RWPE2 (cell line): ENCODE measurements at regions not wholly inside any gene's neighbourhood (a gene's known extent, or its start where the extent isn't known, plus 50 kb on each side); places are given as distances from the start of the nearest gene placed in this dataset.

Experiments
- ATAC-seq: fragments of 200-7000 bp; cut with Tn5 transposase; 3 replicates; pipeline ENCODE4 v1.9.1; 2021; ENCODE audit warnings: low read depth
- DNase-seq: peaks from one replicate; pipeline ENCODE4 v3.0.0-alpha.2; 2020; ENCODE audit warnings: low spot score
- H3K27ac ChIP-seq: fragments of 450-650 bp; 2 replicates; pipeline ENCODE4 v1.5.1; 2017; ENCODE audit warnings: mild to moderate bottlenecking; ENCODE audit not compliant: poor library complexity, severe bottlenecking
- H3K27me3 ChIP-seq: fragments of 250-450 bp; sonication (Bioruptor Pico); 2 replicates; pipeline ENCODE4 v1.5.1; 2021; ENCODE audit warnings: mild to moderate bottlenecking, moderate library complexity; ENCODE audit not compliant: insufficient read depth, poor library complexity, severe bottlenecking
- H3K36me3 ChIP-seq: fragments of 250-450 bp; sonication (Bioruptor Pico); 2 replicates; pipeline ENCODE4 v1.5.1; 2020; ENCODE audit warnings: low read depth, mild to moderate bottlenecking, moderate library complexity
- H3K4me1 ChIP-seq: fragments of 250-450 bp; sonication (Bioruptor Pico); 2 replicates; pipeline ENCODE4 v1.5.1; 2021; ENCODE audit warnings: mild to moderate bottlenecking, moderate library complexity; ENCODE audit not compliant: insufficient read depth, poor library complexity, severe bottlenecking
- H3K4me3 ChIP-seq: fragments of 250-450 bp; sonication (Bioruptor Pico); 2 replicates; pipeline ENCODE4 v1.5.1; 2021; ENCODE audit warnings: mild to moderate bottlenecking, moderate library complexity; ENCODE audit not compliant: severe bottlenecking
- H3K9me3 ChIP-seq: fragments of 250-450 bp; sonication (Bioruptor Pico); 2 replicates; pipeline ENCODE4 v1.5.1; 2021; ENCODE audit warnings: mild to moderate bottlenecking, moderate library complexity; ENCODE audit not compliant: severe bottlenecking
- TF ChIP-seq, protein P1 (sequence below): fragments of 450-650 bp; IDR thresholded peaks from one replicate; pipeline ENCODE4 v1.5.1; 2017; ENCODE audit warnings: mild to moderate bottlenecking, moderate library complexity; ENCODE audit not compliant: poor library complexity, severe bottlenecking

DNA sequence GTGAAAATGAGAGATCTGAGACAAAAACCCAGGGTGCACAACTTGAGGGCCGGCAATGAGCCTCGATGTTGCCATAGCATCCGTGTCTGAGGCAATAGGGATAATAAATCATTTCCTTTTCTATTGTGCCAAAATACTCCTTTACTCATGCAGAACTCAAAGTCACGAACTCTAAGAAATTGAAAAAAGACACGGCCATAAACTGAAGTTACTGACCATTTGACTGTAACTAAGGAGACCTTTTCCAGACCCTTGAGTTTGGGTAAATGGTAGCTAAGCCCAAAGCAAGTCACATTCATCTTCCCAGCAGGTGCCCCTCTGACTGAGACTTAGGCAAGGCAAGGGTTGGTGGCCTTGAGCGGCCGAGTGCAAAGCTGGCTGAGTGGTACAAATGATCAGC is 141.2 kb upstream of the SLCO3A1 start:
- Histone ChIP-seq H3K4me3 (no peak overlapping the region), H3K9me3 (peaks cover 2% of the 10 kb centered on the region), H3K27me3 (peaks cover 4% of the 10 kb centered on the region), H3K36me3 (no peaks in the 10 kb centered on the region), H3K4me1 (peaks cover 8% of the 10 kb centered on the region), H3K27ac (no peak overlapping the region)
- TF ChIP-seq, protein P1, sequence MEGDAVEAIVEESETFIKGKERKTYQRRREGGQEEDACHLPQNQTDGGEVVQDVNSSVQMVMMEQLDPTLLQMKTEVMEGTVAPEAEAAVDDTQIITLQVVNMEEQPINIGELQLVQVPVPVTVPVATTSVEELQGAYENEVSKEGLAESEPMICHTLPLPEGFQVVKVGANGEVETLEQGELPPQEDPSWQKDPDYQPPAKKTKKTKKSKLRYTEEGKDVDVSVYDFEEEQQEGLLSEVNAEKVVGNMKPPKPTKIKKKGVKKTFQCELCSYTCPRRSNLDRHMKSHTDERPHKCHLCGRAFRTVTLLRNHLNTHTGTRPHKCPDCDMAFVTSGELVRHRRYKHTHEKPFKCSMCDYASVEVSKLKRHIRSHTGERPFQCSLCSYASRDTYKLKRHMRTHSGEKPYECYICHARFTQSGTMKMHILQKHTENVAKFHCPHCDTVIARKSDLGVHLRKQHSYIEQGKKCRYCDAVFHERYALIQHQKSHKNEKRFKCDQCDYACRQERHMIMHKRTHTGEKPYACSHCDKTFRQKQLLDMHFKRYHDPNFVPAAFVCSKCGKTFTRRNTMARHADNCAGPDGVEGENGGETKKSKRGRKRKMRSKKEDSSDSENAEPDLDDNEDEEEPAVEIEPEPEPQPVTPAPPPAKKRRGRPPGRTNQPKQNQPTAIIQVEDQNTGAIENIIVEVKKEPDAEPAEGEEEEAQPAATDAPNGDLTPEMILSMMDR = no peak
- DNase-seq (no peak), ATAC-seq (no peak)

GRCh38 chr15:91716536-91716935 is 137.0 kb upstream of the SLCO3A1 start:
- Histone ChIP-seq H3K4me3 (no peak overlapping the region), H3K4me1 (no peaks in the 10 kb centered on the region), H3K27ac (no peak overlapping the region), H3K9me3 (peaks cover 2% of the 10 kb centered on the region), H3K36me3 (no peaks in the 10 kb centered on the region), H3K27me3 (peaks cover 6% of the 10 kb centered on the region)
- DNase-seq (no peak), ATAC-seq (no peak)
- TF ChIP-seq, protein P1 = no peak

DNA sequence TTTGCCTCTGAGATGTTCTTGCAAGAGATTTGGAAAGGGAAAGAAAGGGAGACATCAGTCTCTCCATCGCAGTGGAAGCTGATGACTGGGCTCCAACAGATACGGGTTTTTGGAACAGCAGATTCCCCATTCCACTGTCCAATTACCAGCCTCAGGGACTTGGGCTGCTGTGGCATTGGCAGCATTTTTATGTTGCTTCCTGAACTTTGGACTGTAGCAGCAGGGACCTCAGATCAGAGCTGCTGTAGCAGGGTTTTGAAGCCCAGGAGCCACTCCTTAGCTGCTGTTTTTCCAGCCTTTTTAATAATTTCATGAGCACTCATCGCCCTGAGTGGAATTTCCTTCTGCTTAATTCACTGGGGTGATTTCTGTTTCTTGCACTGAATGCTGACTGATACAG is 135.7 kb upstream of the SLCO3A1 start:
- peaks cover 2% of the 10 kb centered on the region for H3K9me3 ChIP-seq
- peaks cover 16% of the 10 kb centered on the region for H3K27me3 ChIP-seq
- ATAC-seq = no peak
- no peak overlapping the region for H3K27ac ChIP-seq
- TF ChIP-seq, protein P1 = no peak
- no peak overlapping the region for H3K4me3 ChIP-seq
- no peaks in the 10 kb centered on the region for H3K4me1 ChIP-seq
- H3K36me3 ChIP-seq = no peaks in the 10 kb centered on the region
- no peak for DNase-seq

DNA sequence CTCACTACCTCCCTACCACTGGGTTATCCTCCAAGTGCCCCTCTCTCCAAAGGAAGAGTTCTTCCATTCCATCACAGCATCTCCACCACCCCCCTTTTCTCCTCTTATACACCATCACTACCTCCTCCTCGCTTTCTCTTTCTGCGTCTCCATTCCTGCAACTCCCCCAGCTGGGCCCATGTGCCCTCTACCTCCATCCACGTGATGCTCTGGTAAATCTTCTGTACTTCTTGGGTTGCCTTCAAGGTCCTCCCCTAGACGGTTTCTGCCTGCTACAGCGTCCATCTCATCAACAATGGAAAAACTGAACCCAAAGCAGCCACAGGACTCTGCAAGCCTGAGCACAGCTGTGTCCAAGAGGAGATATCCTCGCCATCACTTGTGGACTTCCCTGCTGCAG is 129.5 kb upstream of the SLCO3A1 start:
- Histone ChIP-seq H3K4me1 (no peaks in the 10 kb centered on the region), H3K36me3 (no peaks in the 10 kb centered on the region), H3K4me3 (no peak overlapping the region), H3K9me3 (no peaks in the 10 kb centered on the region), H3K27ac (no peak overlapping the region), H3K27me3 (peaks cover 20% of the 10 kb centered on the region)
- DNase-seq = no peak
- TF ChIP-seq, protein P1 = no peak
- ATAC-seq = no peak

DNA sequence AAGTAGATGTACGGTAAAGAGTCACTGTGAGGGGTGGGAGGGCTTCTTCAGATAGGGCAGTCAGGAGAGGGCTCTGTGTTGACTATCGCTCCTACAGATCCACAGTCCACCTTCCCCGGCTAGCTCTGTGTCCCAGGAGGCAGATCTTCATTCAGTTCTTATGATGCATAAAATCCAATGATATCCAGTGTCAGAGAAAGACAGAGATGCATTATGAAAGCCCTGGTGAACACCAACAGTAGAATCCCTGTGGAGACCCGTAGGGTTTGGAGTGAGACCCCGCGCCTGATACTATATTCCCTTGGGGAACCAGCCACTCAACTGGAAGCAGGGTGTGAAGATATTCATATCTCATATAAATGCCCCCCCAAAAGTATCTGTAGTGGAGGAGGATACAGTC is 119.8 kb upstream of the SLCO3A1 start:
- Histone ChIP-seq H3K36me3 (no peaks in the 10 kb centered on the region), H3K27ac (no peak overlapping the region), H3K4me1 (no peaks in the 10 kb centered on the region), H3K9me3 (no peaks in the 10 kb centered on the region), H3K4me3 (no peak overlapping the region), H3K27me3 (peaks cover 39% of the 10 kb centered on the region)
- TF ChIP-seq, protein P1 = no peak
- DNase-seq (no peak), ATAC-seq (no peak)
